Upper lobe of left lung (tissue), 6 donors: ENCODE measurements at regions not wholly inside any gene's neighbourhood (a gene's known extent, or its start where the extent isn't known, plus 50 kb on each side); places are given as distances from the start of the nearest gene placed in this dataset.

Experiments
- ATAC-seq, 2 donors: fragments of 200-7000 bp; cut with Tn5 transposase; one replicate each; pipeline ENCODE4 v1.9.1; 2022; ENCODE audit warnings: mild to moderate bottlenecking in 2 of 2, moderate library complexity in 2 of 2; ENCODE audit not compliant: low FRiP score in 2 of 2
- DNase-seq, 2 donors: peaks; one replicate each; pipeline ENCODE4 v3.0.0-alpha.2; 2019 to 2020
- H3K27ac ChIP-seq, 4 donors: fragments of 200-600 bp; sonication (generic); one replicate each; pipeline ENCODE4 v1.5.1; 2016 to 2019
- H3K27me3 ChIP-seq, 4 donors: fragments of 200-600 bp; sonication (generic); one replicate each; pipeline ENCODE4 v1.5.1; 2017 to 2019
- H3K36me3 ChIP-seq, 4 donors: fragments of 200-600 bp; sonication (generic); one replicate each; pipeline ENCODE4 v1.5.1; 2016 to 2019
- H3K4me1 ChIP-seq, 4 donors: fragments of 200-600 bp; sonication (generic); one replicate each; pipeline ENCODE4 v1.5.1; 2018 to 2019
- H3K4me3 ChIP-seq, 4 donors: fragments of 200-600 bp; sonication (generic); one replicate each; pipeline ENCODE4 v1.5.1; 2017 to 2019; ENCODE audit warnings: mild to moderate bottlenecking in 2 of 4, moderate library complexity in 1 of 4
- H3K9me3 ChIP-seq, 4 donors: fragments of 200-600 bp; sonication (generic); one replicate each; pipeline ENCODE4 v1.5.1; 2018 to 2019
- CTCF ChIP-seq, 6 experiments: fragments of 450-650 bp in 4 of 6; fragments of 200-600 bp in 2 of 6; sonication (generic) in 2 of 6; IDR thresholded peaks; one replicate each; pipeline ENCODE4 v1.5.1; 2016 to 2019; ENCODE audit warnings: antibody characterized with exemption in 6 of 6
- EP300 ChIP-seq, 4 donors: sonication (generic); formaldehyde crosslinking; IDR thresholded peaks; one replicate each; pipeline ENCODE4 v1.5.1; 2017; ENCODE audit warnings: antibody characterized with exemption in 4 of 4, control low read depth in 2 of 4
- POLR2A ChIP-seq, 4 donors: fragments of 450-650 bp; IDR thresholded peaks; one replicate each; pipeline ENCODE4 v1.5.1; 2016 to 2017; ENCODE audit warnings: antibody characterized with exemption in 4 of 4, mild to moderate bottlenecking in 2 of 4
- POLR2AphosphoS5 ChIP-seq, 2 donors: sonication (generic); formaldehyde crosslinking; IDR thresholded peaks; one replicate each; pipeline ENCODE4 v1.5.1; 2017; ENCODE audit warnings: antibody characterized with exemption in 2 of 2
- WGBS, 2 donors: methylation state at CpG; one replicate each; pipeline ENCODE4 v1.1.5; 2017 to 2018; 5-methylcytosine and 5-hydroxymethylcytosine counted together
- donor health status: DM: no; HTN: no; CAD: no; lungs with moderate emphysema.
- donor health status: DM: no; HTN: yes; CAD: no; lungs with severe emphysema.

- Histone ChIP-seq H3K4me1 (no peaks in the 10 kb centered on the region), H3K27ac (no peak overlapping the region), H3K27me3 (no peaks in the 10 kb centered on the region), H3K9me3 (no peaks in the 10 kb centered on the region), H3K4me3 (no peak overlapping the region), H3K36me3 (no peaks in the 10 kb centered on the region)
- TF ChIP-seq POLR2A (IDR thresholded peaks at IDR 0.05) (no peak), POLR2AphosphoS5 (IDR thresholded peaks at IDR 0.05) (no peak), EP300 (IDR thresholded peaks at IDR 0.05) (no peak), CTCF (IDR thresholded peaks at IDR 0.05) (no peak)
- no peak for ATAC-seq
- DNase-seq: no peak
- 89 to 90% methylated on average over 8 of the region's 8 CpGs for WGBS, 2 donors
Observed at GRCh38 chr10:10930979-10931743, 86.5 kb upstream of the CELF2 start.

- no peak overlapping the region for H3K4me3 ChIP-seq
- 90 to 92% methylated on average over 4 of the region's 4 CpGs for WGBS, 2 donors
Observed at GRCh38 chr10:10935032-10935431, 82.6 kb upstream of the CELF2 start.

GRCh38 chr10:10938676-10939075 is 79.0 kb upstream of the CELF2 start:
- H3K36me3 ChIP-seq: no peaks in the 10 kb centered on the region

More at GRCh38 chr10:10935032-10935431, 82.6 kb upstream of the CELF2 start:
- H3K36me3 ChIP-seq: no peaks in the 10 kb centered on the region
- no peak for DNase-seq
- no peak overlapping the region for H3K27ac ChIP-seq
- ATAC-seq: no peak
- no peaks in the 10 kb centered on the region for H3K27me3 ChIP-seq
- no peak for TF ChIP-seq CTCF (IDR thresholded peaks at IDR 0.05)
- TF ChIP-seq POLR2AphosphoS5 (IDR thresholded peaks at IDR 0.05): no peak
- no peak for TF ChIP-seq POLR2A (IDR thresholded peaks at IDR 0.05)
- no peak for TF ChIP-seq EP300 (IDR thresholded peaks at IDR 0.05)
- H3K9me3 ChIP-seq: no peaks in the 10 kb centered on the region
- no peaks in the 10 kb centered on the region for H3K4me1 ChIP-seq

GRCh38 chr10:10941127-10941730 is 76.4 kb upstream of the CELF2 start:
- Histone ChIP-seq H3K4me3 (no peak overlapping the region), H3K4me1 (no peaks in the 10 kb centered on the region), H3K9me3 (no peaks in the 10 kb centered on the region), H3K27ac (no peak overlapping the region), H3K27me3 (no peaks in the 10 kb centered on the region), H3K36me3 (no peaks in the 10 kb centered on the region)
- DNase-seq: no peak
- TF ChIP-seq EP300 (IDR thresholded peaks at IDR 0.05) (no peak), CTCF (IDR thresholded peaks at IDR 0.05) (no peak), POLR2A (IDR thresholded peaks at IDR 0.05) (no peak), POLR2AphosphoS5 (IDR thresholded peaks at IDR 0.05) (no peak)
- WGBS, 2 donors: 61 to 75% methylated on average over 6 of the region's 6 CpGs
- ATAC-seq: no peak

More at GRCh38 chr10:10938676-10939075, 79.0 kb upstream of the CELF2 start:
- 80 to 84% methylated on average over 7 of the region's 7 CpGs for WGBS, 2 donors
- Histone ChIP-seq H3K27ac (no peak overlapping the region), H3K4me1 (no peaks in the 10 kb centered on the region), H3K27me3 (no peaks in the 10 kb centered on the region), H3K4me3 (no peak overlapping the region), H3K9me3 (no peaks in the 10 kb centered on the region)
- ATAC-seq (no peak), DNase-seq (no peak)
- no peak for TF ChIP-seq POLR2AphosphoS5 (IDR thresholded peaks at IDR 0.05)
- TF ChIP-seq POLR2A (IDR thresholded peaks at IDR 0.05): no peak
- no peak for TF ChIP-seq EP300 (IDR thresholded peaks at IDR 0.05)
- no peak for TF ChIP-seq CTCF (IDR thresholded peaks at IDR 0.05)
